OCI-LY1 (cell line): ENCODE measurements at regions not wholly inside any gene's neighbourhood (a gene's known extent, or its start where the extent isn't known, plus 50 kb on each side); places are given as distances from the start of the nearest gene placed in this dataset.

Experiments
- EZH2 ChIP-seq: fragments of 200-600 bp; sonication (generic), shearing (Covaris generic); IDR thresholded peaks from 2 replicates; pipeline ENCODE4 v1.8.0; 2017; ENCODE audit warnings: borderline replicate concordance, mixed run types, mild to moderate bottlenecking, antibody characterized with exemption, low read length, moderate library complexity, mixed read lengths
- TF ChIP-seq, protein P1 (sequence below): fragments of 200-600 bp; sonication (generic), shearing (Covaris generic); IDR thresholded peaks from 2 replicates; pipeline ENCODE4 v1.5.1; 2017; ENCODE audit warnings: mild to moderate bottlenecking, antibody characterized with exemption, low read length, moderate library complexity, mixed read lengths

DNA sequence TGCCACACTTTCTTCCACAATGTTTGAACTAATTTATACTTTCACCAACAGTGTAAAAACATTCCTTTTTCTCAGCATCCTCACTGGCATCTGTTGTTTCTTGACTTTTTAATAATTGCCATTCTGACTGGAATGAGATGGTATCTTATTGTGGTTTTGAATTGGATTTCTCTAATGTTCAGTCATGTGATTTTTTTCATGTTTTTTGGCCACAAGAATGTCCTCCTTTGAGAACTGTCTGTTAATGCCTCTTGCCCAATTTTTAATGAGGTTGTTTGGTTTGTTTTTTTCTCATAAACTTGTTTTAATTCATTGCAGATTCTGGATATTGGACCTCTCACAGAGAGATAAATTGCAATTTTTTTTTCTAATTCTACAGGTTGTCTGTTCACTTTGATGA, 1195.2 kb downstream of the TECRL start:
- TF ChIP-seq, protein P1, sequence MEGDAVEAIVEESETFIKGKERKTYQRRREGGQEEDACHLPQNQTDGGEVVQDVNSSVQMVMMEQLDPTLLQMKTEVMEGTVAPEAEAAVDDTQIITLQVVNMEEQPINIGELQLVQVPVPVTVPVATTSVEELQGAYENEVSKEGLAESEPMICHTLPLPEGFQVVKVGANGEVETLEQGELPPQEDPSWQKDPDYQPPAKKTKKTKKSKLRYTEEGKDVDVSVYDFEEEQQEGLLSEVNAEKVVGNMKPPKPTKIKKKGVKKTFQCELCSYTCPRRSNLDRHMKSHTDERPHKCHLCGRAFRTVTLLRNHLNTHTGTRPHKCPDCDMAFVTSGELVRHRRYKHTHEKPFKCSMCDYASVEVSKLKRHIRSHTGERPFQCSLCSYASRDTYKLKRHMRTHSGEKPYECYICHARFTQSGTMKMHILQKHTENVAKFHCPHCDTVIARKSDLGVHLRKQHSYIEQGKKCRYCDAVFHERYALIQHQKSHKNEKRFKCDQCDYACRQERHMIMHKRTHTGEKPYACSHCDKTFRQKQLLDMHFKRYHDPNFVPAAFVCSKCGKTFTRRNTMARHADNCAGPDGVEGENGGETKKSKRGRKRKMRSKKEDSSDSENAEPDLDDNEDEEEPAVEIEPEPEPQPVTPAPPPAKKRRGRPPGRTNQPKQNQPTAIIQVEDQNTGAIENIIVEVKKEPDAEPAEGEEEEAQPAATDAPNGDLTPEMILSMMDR = no peak
- TF ChIP-seq EZH2 = no peak
